ENCODE measurements at regions not wholly inside any gene's neighbourhood (a gene's known extent, or its start where the extent isn't known, plus 50 kb on each side); places are given as distances from the start of the nearest gene placed in this dataset.

GRCh38 chr5:88425124-88425523 is 156.5 kb upstream of the TMEM161B start:
- no peak overlapping the region for H3K27ac ChIP-seq (ENCODE audit: low read length)

GRCh38 chr5:88419931-88420330 is 151.3 kb upstream of the TMEM161B start:
- DNase-seq (no peak), ATAC-seq (ENCODE audit: insufficient read depth, low read depth) (no peak)
- Histone ChIP-seq H3K27me3 (ENCODE audit: insufficient read depth, low read length, poor library complexity) (no peaks in the 10 kb centered on the region), H3K9me3 (ENCODE audit: insufficient read depth, low read length, severe bottlenecking) (no peaks in the 10 kb centered on the region), H3K27ac (ENCODE audit: low read length) (no peak overlapping the region), H2AFZ (ENCODE audit: low read depth, low read length) (no peak overlapping the region), H3K4me2 (ENCODE audit: insufficient read depth, low read length) (no peak overlapping the region), H3K79me2 (ENCODE audit: insufficient read depth, low read length) (no peaks in the 10 kb centered on the region), H3K4me1 (ENCODE audit: insufficient read depth, low read length) (no peaks in the 10 kb centered on the region), H3K36me3 (ENCODE audit: insufficient read depth, low read length) (no peaks in the 10 kb centered on the region), H3K9ac (ENCODE audit: low read depth, low read length) (no peak overlapping the region), H3K4me3 (ENCODE audit: low read depth in 1 of 2, low read length in 2 of 2) (no peak overlapping the region), H4K20me1 (ENCODE audit: insufficient read depth, low read length) (no peaks in the 10 kb centered on the region)
- TF ChIP-seq EZH2 (IDR thresholded peaks at IDR 0.05; ENCODE audit: borderline replicate concordance, low read depth, low read length, severe bottlenecking) (no peak), CTCF (IDR thresholded peaks at IDR 0.05; ENCODE audit: borderline replicate concordance, extremely low read depth, low read length, poor library complexity, severe bottlenecking) (no peak)

More at GRCh38 chr5:88425124-88425523, 156.5 kb upstream of the TMEM161B start:
- Histone ChIP-seq H2AFZ (ENCODE audit: low read depth, low read length) (no peak overlapping the region), H3K79me2 (ENCODE audit: insufficient read depth, low read length) (no peaks in the 10 kb centered on the region), H3K4me2 (ENCODE audit: insufficient read depth, low read length) (no peak overlapping the region), H3K9me3 (ENCODE audit: insufficient read depth, low read length, severe bottlenecking) (no peaks in the 10 kb centered on the region), H4K20me1 (ENCODE audit: insufficient read depth, low read length) (no peaks in the 10 kb centered on the region), H3K4me1 (ENCODE audit: insufficient read depth, low read length) (no peaks in the 10 kb centered on the region), H3K4me3 (ENCODE audit: low read depth in 1 of 2, low read length in 2 of 2) (no peak overlapping the region), H3K36me3 (ENCODE audit: insufficient read depth, low read length) (no peaks in the 10 kb centered on the region), H3K27me3 (ENCODE audit: insufficient read depth, low read length, poor library complexity) (no peaks in the 10 kb centered on the region), H3K9ac (ENCODE audit: low read depth, low read length) (no peak overlapping the region)
- no peak for DNase-seq
- no peak for ATAC-seq (ENCODE audit: insufficient read depth, low read depth)
- no peak for TF ChIP-seq CTCF (IDR thresholded peaks at IDR 0.05; ENCODE audit: borderline replicate concordance, extremely low read depth, low read length, poor library complexity, severe bottlenecking)
- TF ChIP-seq EZH2 (IDR thresholded peaks at IDR 0.05; ENCODE audit: borderline replicate concordance, low read depth, low read length, severe bottlenecking), result no peak

GRCh38 chr5:88407341-88407740 is 138.7 kb upstream of the TMEM161B start:
- no peaks in the 10 kb centered on the region for H3K27me3 ChIP-seq (ENCODE audit: insufficient read depth, low read length, poor library complexity)
- TF ChIP-seq EZH2 (IDR thresholded peaks at IDR 0.05; ENCODE audit: borderline replicate concordance, low read depth, low read length, severe bottlenecking), result no peak
- TF ChIP-seq CTCF (IDR thresholded peaks at IDR 0.05; ENCODE audit: borderline replicate concordance, extremely low read depth, low read length, poor library complexity, severe bottlenecking), result no peak
- no peaks in the 10 kb centered on the region for H3K79me2 ChIP-seq (ENCODE audit: insufficient read depth, low read length)
- H3K36me3 ChIP-seq (ENCODE audit: insufficient read depth, low read length), result no peaks in the 10 kb centered on the region
- ATAC-seq (ENCODE audit: insufficient read depth, low read depth) (no peak), DNase-seq (no peak)
- no peaks in the 10 kb centered on the region for H3K4me1 ChIP-seq (ENCODE audit: insufficient read depth, low read length)
- H2AFZ ChIP-seq (ENCODE audit: low read depth, low read length), result no peak overlapping the region
- H3K9ac ChIP-seq (ENCODE audit: low read depth, low read length), result no peak overlapping the region
- H3K9me3 ChIP-seq (ENCODE audit: insufficient read depth, low read length, severe bottlenecking), result no peaks in the 10 kb centered on the region
- no peaks in the 10 kb centered on the region for H4K20me1 ChIP-seq (ENCODE audit: insufficient read depth, low read length)
- H3K27ac ChIP-seq (ENCODE audit: low read length), result no peak overlapping the region
- no peak overlapping the region for H3K4me3 ChIP-seq (ENCODE audit: low read depth in 1 of 2, low read length in 2 of 2)
- H3K4me2 ChIP-seq (ENCODE audit: insufficient read depth, low read length), result no peak overlapping the region

GRCh38 chr5:88405783-88406182 is 137.1 kb upstream of the TMEM161B start:
- no peak overlapping the region for H2AFZ ChIP-seq (ENCODE audit: low read depth, low read length)
- no peak overlapping the region for H3K4me2 ChIP-seq (ENCODE audit: insufficient read depth, low read length)
- H3K36me3 ChIP-seq (ENCODE audit: insufficient read depth, low read length), result no peaks in the 10 kb centered on the region
- no peaks in the 10 kb centered on the region for H3K79me2 ChIP-seq (ENCODE audit: insufficient read depth, low read length)
- H3K9ac ChIP-seq (ENCODE audit: low read depth, low read length), result no peak overlapping the region
- H3K27ac ChIP-seq (ENCODE audit: low read length), result no peak overlapping the region
- no peak for ATAC-seq (ENCODE audit: insufficient read depth, low read depth)
- no peaks in the 10 kb centered on the region for H3K4me1 ChIP-seq (ENCODE audit: insufficient read depth, low read length)
- H3K9me3 ChIP-seq (ENCODE audit: insufficient read depth, low read length, severe bottlenecking), result no peaks in the 10 kb centered on the region
- no peaks in the 10 kb centered on the region for H4K20me1 ChIP-seq (ENCODE audit: insufficient read depth, low read length)
- no peak overlapping the region for H3K4me3 ChIP-seq (ENCODE audit: low read depth in 1 of 2, low read length in 2 of 2)
- TF ChIP-seq CTCF (IDR thresholded peaks at IDR 0.05; ENCODE audit: borderline replicate concordance, extremely low read depth, low read length, poor library complexity, severe bottlenecking), result no peak
- TF ChIP-seq EZH2 (IDR thresholded peaks at IDR 0.05; ENCODE audit: borderline replicate concordance, low read depth, low read length, severe bottlenecking), result no peak
- no peak for DNase-seq
- H3K27me3 ChIP-seq (ENCODE audit: insufficient read depth, low read length, poor library complexity), result no peaks in the 10 kb centered on the region

Data from DND-41 (cell line).